PC-9 (cell line): ENCODE measurements at regions not wholly inside any gene's neighbourhood (a gene's known extent, or its start where the extent isn't known, plus 50 kb on each side); places are given as distances from the start of the nearest gene placed in this dataset.

Source experiments
- BruUV-seq: library from RNA; stranded (reverse); fragments of 400-500 nt; replicated peaks from 2 replicates; lab custom pipeline; 2021; lab: Mats Ljungman, UMichigan
- CTCF ChIA-PET: fragments of 300-600 bp; sonication (Branson Sonifier 250); formaldehyde crosslinking; loops from one replicate; lab custom pipeline; 2022; ENCODE audit warnings: antibody characterized with exemption; lab: Charles Lee
- POLR2A ChIA-PET: fragments of 300-600 bp; sonication (Branson Sonifier 250); formaldehyde crosslinking; loops from one replicate; lab custom pipeline; 2022; ENCODE audit warnings: antibody characterized with exemption; ENCODE audit not compliant: unreplicated experiment; lab: Charles Lee
- DNase-seq, 2 experiments: peaks; one replicate each; pipeline versions ENCODE4 v3.0.0 to v3.0.0-alpha.2; 2015 to 2022; ENCODE audit warnings: mixed read lengths in 1 of 2
- H2AFZ ChIP-seq: fragments of 200-600 bp; sonication (generic); 2 replicates; pipeline ENCODE4 v1.8.1; 2017; ENCODE audit warnings: antibody characterized with exemption
- H3F3A ChIP-seq: fragments of 200-600 bp; sonication (generic); 2 replicates; pipeline ENCODE4 v1.8.1; 2017; ENCODE audit warnings: antibody characterized with exemption, mild to moderate bottlenecking, low read depth; ENCODE audit not compliant: insufficient read depth
- H3K27ac ChIP-seq: fragments of 200-600 bp; sonication (generic); 2 replicates; pipeline ENCODE4 v1.6.1; 2016; ENCODE audit warnings: mixed run types
- H3K27me3 ChIP-seq: fragments of 200-600 bp; sonication (generic); 2 replicates; pipeline ENCODE4 v1.6.1; 2016; ENCODE audit warnings: low read depth, mixed run types; ENCODE audit not compliant: insufficient read depth
- H3K36me3 ChIP-seq: fragments of 200-600 bp; sonication (generic); 2 replicates; pipeline ENCODE4 v1.6.1; 2016; ENCODE audit warnings: low read depth, mixed run types
- H3K4me1 ChIP-seq: fragments of 200-600 bp; sonication (generic); replicated peaks from 2 replicates; pipeline ENCODE4 v1.6.1; 2016; ENCODE audit warnings: mixed run types; ENCODE audit not compliant: insufficient read depth
- H3K4me2 ChIP-seq: fragments of 200-600 bp; sonication (generic); 2 replicates; pipeline ENCODE4 v1.6.1; 2017; ENCODE audit warnings: mixed run types
- H3K4me3 ChIP-seq: fragments of 200-600 bp; sonication (generic); 2 replicates; pipeline ENCODE4 v1.6.1; 2016; ENCODE audit warnings: mixed run types
- H3K79me2 ChIP-seq: fragments of 200-600 bp; sonication (generic); 2 replicates; pipeline ENCODE4 v1.6.1; 2017; ENCODE audit warnings: low read depth, mixed run types
- H3K9me2 ChIP-seq: fragments of 200-600 bp; sonication (generic); 2 replicates; pipeline ENCODE4 v1.8.1; 2017; ENCODE audit warnings: mild to moderate bottlenecking; ENCODE audit not compliant: insufficient read depth
- H3K9me3 ChIP-seq: fragments of 200-600 bp; sonication (generic); 2 replicates; pipeline ENCODE4 v1.8.1; 2016; ENCODE audit warnings: low read depth; ENCODE audit not compliant: insufficient read depth
- H4K20me1 ChIP-seq: fragments of 200-600 bp; sonication (generic); 2 replicates; pipeline ENCODE4 v1.8.1; 2017; ENCODE audit not compliant: insufficient read depth
- EZH2 ChIP-seq: fragments of 200-600 bp; sonication (generic); IDR thresholded peaks from 2 replicates; pipeline ENCODE4 v1.8.0; 2017; ENCODE audit warnings: antibody characterized with exemption, low read depth
- intact Hi-C: fragments of 100-400 bp; cut with micrococcal nuclease; formaldehyde crosslinking; loops from one replicate; pipeline ENCODE4 v1.10.0; 2022; ENCODE audit not compliant: unreplicated experiment
- TF ChIP-seq, protein P1 (sequence below): fragments of 200-600 bp; sonication (generic); conservative IDR thresholded peaks from 2 replicates; pipeline ENCODE4 v1.6.1; 2017; ENCODE audit warnings: mixed run types, antibody characterized with exemption, mild to moderate bottlenecking, moderate library complexity

DNA sequence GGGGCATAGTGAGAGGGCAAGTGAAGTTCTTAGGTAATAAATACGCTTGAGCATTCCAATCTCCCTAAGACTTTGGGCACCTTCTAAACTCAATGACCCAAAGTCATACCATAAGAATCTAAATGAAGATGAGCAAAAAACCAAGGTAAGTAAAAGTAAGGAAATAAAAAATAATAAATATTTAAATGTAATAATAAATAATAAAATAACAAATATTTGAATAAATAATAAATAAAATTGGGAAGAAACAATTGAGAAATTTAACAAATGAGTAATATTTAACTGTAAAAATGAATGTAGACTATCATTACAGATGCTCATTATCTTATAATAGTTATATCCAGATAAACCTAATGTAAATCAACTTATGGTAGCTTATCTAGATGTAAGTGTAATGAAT is 391.7 kb downstream of the WDR72 start:
- Histone ChIP-seq H4K20me1 (no peaks in the 10 kb centered on the region), H3K4me3 (no peak overlapping the region), H3K27ac (no peak overlapping the region), H3K36me3 (no peaks in the 10 kb centered on the region), H3K4me1 (no peaks in the 10 kb centered on the region), H3K4me2 (no peak overlapping the region), H2AFZ (no peak overlapping the region), H3K9me3 (no peaks in the 10 kb centered on the region), H3K27me3 (no peaks in the 10 kb centered on the region), H3K79me2 (no peaks in the 10 kb centered on the region), H3K9me2 (no peaks in the 10 kb centered on the region; the same call in 1 of the 2 replicates), H3F3A (no peaks in the 10 kb centered on the region)
- BruUV-seq: no TSS peak
- intact Hi-C loops: no loop called here
- no peak for DNase-seq
- CTCF ChIA-PET: no interaction called here
- TF ChIP-seq, protein P1, sequence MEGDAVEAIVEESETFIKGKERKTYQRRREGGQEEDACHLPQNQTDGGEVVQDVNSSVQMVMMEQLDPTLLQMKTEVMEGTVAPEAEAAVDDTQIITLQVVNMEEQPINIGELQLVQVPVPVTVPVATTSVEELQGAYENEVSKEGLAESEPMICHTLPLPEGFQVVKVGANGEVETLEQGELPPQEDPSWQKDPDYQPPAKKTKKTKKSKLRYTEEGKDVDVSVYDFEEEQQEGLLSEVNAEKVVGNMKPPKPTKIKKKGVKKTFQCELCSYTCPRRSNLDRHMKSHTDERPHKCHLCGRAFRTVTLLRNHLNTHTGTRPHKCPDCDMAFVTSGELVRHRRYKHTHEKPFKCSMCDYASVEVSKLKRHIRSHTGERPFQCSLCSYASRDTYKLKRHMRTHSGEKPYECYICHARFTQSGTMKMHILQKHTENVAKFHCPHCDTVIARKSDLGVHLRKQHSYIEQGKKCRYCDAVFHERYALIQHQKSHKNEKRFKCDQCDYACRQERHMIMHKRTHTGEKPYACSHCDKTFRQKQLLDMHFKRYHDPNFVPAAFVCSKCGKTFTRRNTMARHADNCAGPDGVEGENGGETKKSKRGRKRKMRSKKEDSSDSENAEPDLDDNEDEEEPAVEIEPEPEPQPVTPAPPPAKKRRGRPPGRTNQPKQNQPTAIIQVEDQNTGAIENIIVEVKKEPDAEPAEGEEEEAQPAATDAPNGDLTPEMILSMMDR: no peak
- no peak for TF ChIP-seq EZH2
- POLR2A ChIA-PET: no interaction called here

DNA sequence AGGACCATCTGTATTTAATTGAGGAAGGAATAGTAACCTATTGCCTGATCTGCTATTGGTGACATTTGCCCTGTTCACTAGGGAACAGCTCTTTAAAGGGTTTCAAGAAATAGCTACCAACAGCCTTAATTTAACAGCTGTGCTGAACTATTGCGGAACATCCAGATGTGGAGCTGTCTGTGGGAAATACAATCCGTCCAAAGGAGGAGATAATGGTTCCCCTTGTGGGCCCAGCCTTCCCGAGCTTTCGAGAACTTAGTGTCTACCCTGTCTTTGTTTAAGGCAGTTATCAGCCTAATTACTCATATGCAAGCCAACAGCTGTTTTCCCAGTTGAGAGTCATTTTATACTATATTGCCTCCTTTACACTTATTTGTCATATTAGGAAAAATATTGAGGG is 398.6 kb downstream of the WDR72 start:
- Histone ChIP-seq H3K27me3 (no peaks in the 10 kb centered on the region), H3K79me2 (no peaks in the 10 kb centered on the region), H4K20me1 (no peaks in the 10 kb centered on the region), H3K9me3 (no peaks in the 10 kb centered on the region), H3K4me2 (no peak overlapping the region), H3K4me1 (no peaks in the 10 kb centered on the region), H3K4me3 (no peak overlapping the region), H2AFZ (no peak overlapping the region), H3K36me3 (no peaks in the 10 kb centered on the region), H3F3A (no peaks in the 10 kb centered on the region), H3K27ac (no peak overlapping the region), H3K9me2 (no peaks in the 10 kb centered on the region)
- TF ChIP-seq, protein P1: no peak
- TF ChIP-seq EZH2: no peak
- intact Hi-C loops: no loop called here
- ChIA-PET CTCF (no interaction called here), POLR2A (no interaction called here)
- BruUV-seq: no TSS peak
- DNase-seq: no peak

DNA sequence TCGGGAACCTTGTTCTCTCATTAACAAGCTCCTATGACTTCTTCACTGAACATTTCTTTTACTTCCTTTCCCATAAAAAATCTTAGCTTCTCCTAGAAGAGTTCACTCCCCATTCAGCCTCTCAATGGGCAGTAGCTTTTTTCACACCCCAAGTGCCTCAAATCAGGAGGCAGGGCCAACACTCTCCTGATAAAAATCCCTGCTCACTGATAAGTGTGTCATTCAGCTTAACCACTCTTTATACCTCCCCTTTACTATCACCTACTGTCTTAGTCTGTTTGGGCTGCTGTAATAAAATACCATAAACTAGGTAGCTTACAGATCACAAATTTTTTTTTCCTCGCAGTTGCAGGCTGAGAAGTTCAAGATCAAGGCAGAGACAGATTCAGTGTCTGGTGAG is 400.4 kb downstream of the WDR72 start:
- no peak overlapping the region for H3K27ac ChIP-seq

More for the DNA sequence above, 400.4 kb downstream of the WDR72 start:
- BruUV-seq: no TSS peak
- H3K4me2 ChIP-seq: no peak overlapping the region
- no peaks in the 10 kb centered on the region for H3K36me3 ChIP-seq
- intact Hi-C loops: no loop called here
- TF ChIP-seq EZH2: no peak
- TF ChIP-seq, protein P1: no peak
- no peak overlapping the region for H3K4me3 ChIP-seq
- POLR2A ChIA-PET: no interaction called here
- CTCF ChIA-PET: no interaction called here
- no peaks in the 10 kb centered on the region for H3F3A ChIP-seq
- H3K27me3 ChIP-seq: no peaks in the 10 kb centered on the region
- no peaks in the 10 kb centered on the region for H3K4me1 ChIP-seq
- no peaks in the 10 kb centered on the region for H4K20me1 ChIP-seq
- DNase-seq: no peak
- H3K79me2 ChIP-seq: no peaks in the 10 kb centered on the region
- H3K9me2 ChIP-seq: no peaks in the 10 kb centered on the region
- H2AFZ ChIP-seq: no peak overlapping the region
- H3K9me3 ChIP-seq: no peaks in the 10 kb centered on the region
